HG03521 (cell line): ENCODE measurements at regions not wholly inside any gene's neighbourhood (a gene's known extent, or its start where the extent isn't known, plus 50 kb on each side); places are given as distances from the start of the nearest gene placed in this dataset.
"Not testable (repeated sequence)": the region's sequence is repeated elsewhere in the genome, so short reads cannot be mapped to it uniquely, and the experiment has no call there.

Experiments
- ATAC-seq: cut with Tn5 transposase; IDR thresholded peaks from one replicate; pipeline ENCODE4 v1.9.1; 2021; ENCODE audit warnings: mild to moderate bottlenecking, moderate library complexity; ENCODE audit not compliant: unreplicated experiment

DNA sequence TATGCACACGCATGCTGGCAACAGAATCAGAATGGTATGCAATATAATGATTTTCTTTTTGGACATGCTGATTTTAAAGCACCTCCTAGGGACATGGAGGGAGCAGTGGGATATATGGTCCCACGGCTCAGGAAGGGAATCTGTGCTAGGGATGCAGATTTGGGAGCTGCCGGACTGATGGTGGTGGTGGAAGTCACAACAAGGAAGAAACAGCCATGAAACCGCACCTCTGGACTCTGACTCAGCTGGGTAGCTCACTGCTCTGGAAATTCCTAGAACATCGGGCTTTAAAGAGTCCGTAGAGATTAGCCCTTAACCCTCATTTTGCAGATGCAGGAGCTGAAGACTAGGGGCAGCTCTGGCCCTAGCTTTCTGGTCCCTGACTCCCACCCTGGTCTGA, 364.3 kb upstream of the KLHL29 start:
- no peak for ATAC-seq

- ATAC-seq, result no peak
These were observed 363.5 kb upstream of the KLHL29 start for GRCh38 chr2:23021311-23022120.

DNA sequence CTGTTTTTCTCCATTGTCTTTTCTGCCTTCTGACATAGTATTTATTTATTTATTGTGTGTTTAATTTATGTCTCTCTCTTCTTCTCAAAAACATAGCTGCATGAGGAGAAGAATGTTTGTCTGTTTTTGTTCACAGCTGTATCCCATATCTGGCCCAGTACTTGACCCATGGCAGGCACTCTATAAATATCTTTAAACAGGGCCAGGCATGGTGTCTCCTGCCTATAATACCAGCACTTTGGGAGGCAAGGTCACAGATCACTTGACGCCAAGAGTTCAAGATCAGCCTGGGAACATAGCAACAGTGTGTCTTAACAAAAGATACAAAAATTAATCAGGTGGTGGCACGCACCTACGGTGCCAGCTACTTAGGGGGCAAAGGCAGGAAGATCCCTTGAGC, 361.3 kb upstream of the KLHL29 start:
- ATAC-seq, result no peak

- no peak for ATAC-seq
These were observed 358.3 kb upstream of the KLHL29 start for GRCh38 chr2:23026671-23027070.

- ATAC-seq, result no peak
These were observed 357.6 kb upstream of the KLHL29 start for GRCh38 chr2:23027396-23027795.

DNA sequence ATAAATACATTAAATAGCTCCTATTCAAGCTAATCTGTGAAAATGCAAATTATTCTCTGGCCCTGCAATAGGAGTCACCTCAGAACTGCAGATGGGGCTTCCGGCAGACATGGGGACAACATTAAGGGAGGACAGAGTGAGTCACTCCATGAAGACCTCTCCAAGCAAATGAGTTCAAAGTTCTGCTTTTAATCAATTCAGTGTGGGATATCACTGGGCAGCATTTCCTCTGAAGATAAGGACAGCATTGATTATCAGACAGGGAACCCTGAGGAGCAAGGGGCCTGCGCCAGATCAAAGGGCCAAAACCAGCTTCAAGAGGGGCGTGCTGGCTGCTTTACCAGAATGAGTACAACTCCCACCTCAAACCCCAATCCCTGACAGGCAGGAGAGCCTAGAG, 356.9 kb upstream of the KLHL29 start:
- no peak for ATAC-seq

- ATAC-seq, result no peak
These were observed 355.9 kb upstream of the KLHL29 start for GRCh38 chr2:23029111-23029510.

- ATAC-seq, result no peak
These were observed 355.0 kb upstream of the KLHL29 start for GRCh38 chr2:23029951-23030350.

GRCh38 chr2:23034996-23035395, 350.0 kb upstream of the KLHL29 start:
- ATAC-seq, result no peak

GRCh38 chr2:23036629-23037028, 348.4 kb upstream of the KLHL29 start:
- ATAC-seq, result no peak

DNA sequence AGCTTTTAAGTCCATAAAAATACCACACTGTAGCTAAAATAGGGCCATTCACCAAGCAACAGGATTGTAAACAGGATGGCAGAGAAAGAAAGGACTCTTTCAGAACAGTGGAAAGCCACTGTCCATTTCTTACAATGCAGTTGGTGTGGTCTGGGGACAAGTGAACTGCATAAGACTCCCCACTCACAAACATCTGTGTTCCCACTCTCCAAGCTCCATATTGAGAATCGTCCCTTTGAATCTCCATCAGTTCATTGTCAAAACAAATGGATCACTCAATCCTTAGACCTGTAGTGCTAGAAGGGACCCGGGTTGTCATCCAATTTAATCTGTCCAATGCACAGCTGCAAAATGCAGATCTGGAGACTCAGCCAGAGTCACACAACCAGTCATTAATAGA, 347.4 kb upstream of the KLHL29 start:
- no peak for ATAC-seq

DNA sequence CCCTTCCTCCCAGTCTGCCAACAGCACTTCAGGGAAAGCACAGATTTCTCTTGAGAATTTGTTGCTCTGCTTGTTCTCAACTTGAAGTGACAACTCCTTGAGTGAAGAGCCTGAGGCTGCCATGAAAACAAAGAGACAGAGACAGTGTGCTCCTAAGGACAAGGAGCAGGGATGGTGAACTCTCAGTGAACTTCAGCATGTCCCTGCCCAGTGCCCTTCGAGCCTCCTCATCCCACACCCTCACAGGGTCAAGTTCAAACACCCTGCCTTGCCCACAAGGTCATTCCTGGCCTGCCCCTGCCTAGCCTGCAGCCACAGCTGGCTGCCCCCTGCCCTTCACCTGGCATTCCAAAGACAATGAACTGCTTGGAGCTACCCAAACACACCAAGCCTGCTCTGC, 343.5 kb upstream of the KLHL29 start:
- no peak for ATAC-seq

DNA sequence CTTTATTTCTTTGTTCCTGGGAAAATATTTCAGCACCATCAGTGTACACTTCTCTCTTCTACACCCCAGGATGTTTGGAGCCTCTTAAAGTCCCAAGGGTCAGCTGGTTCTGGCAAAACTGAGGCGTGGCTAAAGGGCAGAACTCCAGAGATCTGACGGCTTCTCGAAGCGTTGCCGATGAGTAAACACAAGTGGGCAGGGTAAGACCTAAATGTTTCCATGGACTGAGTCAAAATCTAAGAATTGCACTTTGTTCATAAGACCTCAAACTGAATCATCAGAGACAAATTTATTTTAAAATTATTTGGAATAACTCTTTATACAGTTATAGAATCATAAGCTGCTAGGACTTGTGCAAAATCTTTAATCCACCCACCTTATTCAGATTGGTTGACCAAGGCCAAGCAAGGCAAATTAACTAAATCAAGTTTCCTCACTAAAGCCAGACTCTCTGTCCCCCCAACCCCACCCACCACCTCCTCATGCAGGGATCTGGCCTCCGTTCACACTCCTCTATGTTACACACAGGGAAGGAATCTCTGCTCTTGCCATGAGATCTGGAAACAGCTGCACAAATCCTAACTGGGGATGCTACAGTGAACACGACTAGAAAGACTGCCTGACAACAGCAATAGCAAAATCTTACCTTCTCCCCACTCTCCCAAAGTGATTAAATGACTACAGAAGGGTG, 342.6 kb upstream of the KLHL29 start:
- no peak for ATAC-seq

- no peak for ATAC-seq
These were observed 334.6 kb upstream of the KLHL29 start for GRCh38 chr2:23050388-23050787.

- no peak for ATAC-seq
These were observed 331.4 kb upstream of the KLHL29 start for GRCh38 chr2:23053601-23054000.

DNA sequence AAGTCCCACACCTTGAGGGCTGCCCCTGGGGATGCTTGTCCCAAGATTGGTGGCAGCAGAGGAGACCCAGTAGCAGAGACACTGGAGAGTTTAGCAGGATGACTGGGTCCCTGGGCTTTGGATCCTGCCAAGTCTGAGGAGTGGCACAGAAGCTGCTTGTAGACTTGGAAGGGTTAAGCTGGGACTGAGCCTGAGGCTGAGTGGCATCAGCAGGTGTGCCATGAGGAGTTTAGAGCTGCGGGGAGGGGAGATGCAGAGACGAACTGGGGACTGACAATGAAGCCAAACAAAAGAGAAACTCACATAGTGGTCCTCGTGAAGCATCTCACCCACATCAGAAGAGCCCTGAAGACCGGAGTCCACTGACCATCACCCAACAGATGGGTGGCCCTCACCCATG, 329.7 kb upstream of the KLHL29 start:
- ATAC-seq, result no peak

GRCh38 chr2:23056846-23057245, 328.1 kb upstream of the KLHL29 start:
- ATAC-seq, result not testable (repeated sequence)

GRCh38 chr2:23058435-23058834, 326.5 kb upstream of the KLHL29 start:
- ATAC-seq, result no peak

- ATAC-seq, result no peak
These were observed 319.8 kb upstream of the KLHL29 start for GRCh38 chr2:23065210-23065609.

GRCh38 chr2:23065936-23066335, 319.0 kb upstream of the KLHL29 start:
- no peak for ATAC-seq

- ATAC-seq, result no peak
These were observed 318.3 kb upstream of the KLHL29 start for GRCh38 chr2:23066686-23067085.

DNA sequence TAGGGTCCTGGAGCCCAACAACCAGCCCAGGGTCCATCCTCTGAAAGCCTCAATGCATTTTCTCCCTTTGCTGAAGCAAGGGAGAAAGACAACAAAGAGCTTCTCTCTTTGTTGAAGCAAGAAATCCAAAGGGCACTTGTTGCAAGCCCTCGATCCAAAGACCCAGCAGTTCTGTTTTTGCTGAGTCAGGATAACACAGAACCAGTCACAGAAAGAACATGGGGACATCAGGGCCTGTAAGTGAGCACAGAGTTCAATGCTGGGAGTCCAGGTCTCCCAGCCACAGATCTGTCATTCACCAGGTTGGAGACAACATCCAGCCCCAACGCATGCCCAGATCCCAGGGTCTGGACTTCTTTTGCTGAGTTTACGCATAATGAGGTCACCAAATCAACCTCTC, 315.8 kb upstream of the KLHL29 start:
- ATAC-seq, result no peak

- ATAC-seq, result no peak
These were observed 315.1 kb upstream of the KLHL29 start for GRCh38 chr2:23069923-23070322.
